HEK293 (cell line): ENCODE measurements at regions not wholly inside any gene's neighbourhood (a gene's known extent, or its start where the extent isn't known, plus 50 kb on each side); places are given as distances from the start of the nearest gene placed in this dataset.

ENCODE experiments used
- PATZ1 ChIP-seq: fragments of 450-650 bp; formaldehyde crosslinking; IDR thresholded peaks from 2 replicates; pipeline ENCODE4 v1.5.1; 2016; ENCODE audit warnings: missing biosample characterization, missing genetic modification characterization
- RBAK ChIP-seq: fragments of 450-650 bp; formaldehyde crosslinking; IDR thresholded peaks from 2 replicates; pipeline ENCODE4 v1.5.1; 2016; ENCODE audit warnings: missing biosample characterization, missing genetic modification characterization
- TCF7L2 ChIP-seq: IDR thresholded peaks from 2 replicates; pipeline ENCODE4 v1.6.1; 2011; ENCODE audit warnings: low read depth, mild to moderate bottlenecking, inconsistent platforms, low read length, moderate library complexity, borderline replicate concordance
- ZBTB8A ChIP-seq: fragments of 450-650 bp; formaldehyde crosslinking; IDR thresholded peaks from 2 replicates; pipeline ENCODE4 v1.5.1; 2016; ENCODE audit warnings: missing biosample characterization, missing genetic modification characterization
- ZEB2 ChIP-seq: fragments of 450-650 bp; formaldehyde crosslinking; IDR thresholded peaks from 2 replicates; pipeline ENCODE4 v1.5.1; 2016; ENCODE audit warnings: missing biosample characterization, missing genetic modification characterization
- ZFP37 ChIP-seq: fragments of 450-650 bp; formaldehyde crosslinking; IDR thresholded peaks from 2 replicates; pipeline ENCODE4 v1.5.1; 2016; ENCODE audit warnings: missing biosample characterization, missing genetic modification characterization
- ZNF433 ChIP-seq: fragments of 450-650 bp; formaldehyde crosslinking; IDR thresholded peaks from 2 replicates; pipeline ENCODE4 v1.5.1; 2016; ENCODE audit warnings: missing biosample characterization, missing genetic modification characterization, low read depth
- ZXDB ChIP-seq: fragments of 450-650 bp; formaldehyde crosslinking; IDR thresholded peaks from 2 replicates; pipeline ENCODE4 v1.5.1; 2016; ENCODE audit warnings: missing biosample characterization, missing genetic modification characterization
- TF ChIP-seq, protein P1 (sequence below): fragments of 450-650 bp; formaldehyde crosslinking; IDR thresholded peaks from 2 replicates; pipeline ENCODE4 v1.5.1; 2016; ENCODE audit warnings: missing biosample characterization, missing genetic modification characterization
- TF ChIP-seq, protein P2 (sequence below): fragments of 450-650 bp; formaldehyde crosslinking; IDR thresholded peaks from 2 replicates; pipeline ENCODE4 v1.5.1; 2016; ENCODE audit warnings: missing biosample characterization, missing genetic modification characterization
- TF ChIP-seq, protein P3 (sequence below): fragments of 450-650 bp; formaldehyde crosslinking; IDR thresholded peaks from 2 replicates; pipeline ENCODE4 v1.5.1; 2017; ENCODE audit warnings: missing biosample characterization, missing genetic modification characterization

- TF ChIP-seq ZEB2 (tag by site-specific recombination) = no peak
- no peak for TF ChIP-seq ZFP37 (tag by site-specific recombination)
- TF ChIP-seq, protein P1, sequence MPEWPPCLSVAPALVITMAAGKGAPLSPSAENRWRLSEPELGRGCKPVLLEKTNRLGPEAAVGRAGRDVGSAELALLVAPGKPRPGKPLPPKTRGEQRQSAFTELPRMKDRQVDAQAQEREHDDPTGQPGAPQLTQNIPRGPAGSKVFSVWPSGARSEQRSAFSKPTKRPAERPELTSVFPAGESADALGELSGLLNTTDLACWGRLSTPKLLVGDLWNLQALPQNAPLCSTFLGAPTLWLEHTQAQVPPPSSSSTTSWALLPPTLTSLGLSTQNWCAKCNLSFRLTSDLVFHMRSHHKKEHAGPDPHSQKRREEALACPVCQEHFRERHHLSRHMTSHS (tag by site-specific recombination) = no peak
- TF ChIP-seq ZXDB (tag by site-specific recombination) = no peak
- TF ChIP-seq TCF7L2 = no peak
- TF ChIP-seq, protein P2, sequence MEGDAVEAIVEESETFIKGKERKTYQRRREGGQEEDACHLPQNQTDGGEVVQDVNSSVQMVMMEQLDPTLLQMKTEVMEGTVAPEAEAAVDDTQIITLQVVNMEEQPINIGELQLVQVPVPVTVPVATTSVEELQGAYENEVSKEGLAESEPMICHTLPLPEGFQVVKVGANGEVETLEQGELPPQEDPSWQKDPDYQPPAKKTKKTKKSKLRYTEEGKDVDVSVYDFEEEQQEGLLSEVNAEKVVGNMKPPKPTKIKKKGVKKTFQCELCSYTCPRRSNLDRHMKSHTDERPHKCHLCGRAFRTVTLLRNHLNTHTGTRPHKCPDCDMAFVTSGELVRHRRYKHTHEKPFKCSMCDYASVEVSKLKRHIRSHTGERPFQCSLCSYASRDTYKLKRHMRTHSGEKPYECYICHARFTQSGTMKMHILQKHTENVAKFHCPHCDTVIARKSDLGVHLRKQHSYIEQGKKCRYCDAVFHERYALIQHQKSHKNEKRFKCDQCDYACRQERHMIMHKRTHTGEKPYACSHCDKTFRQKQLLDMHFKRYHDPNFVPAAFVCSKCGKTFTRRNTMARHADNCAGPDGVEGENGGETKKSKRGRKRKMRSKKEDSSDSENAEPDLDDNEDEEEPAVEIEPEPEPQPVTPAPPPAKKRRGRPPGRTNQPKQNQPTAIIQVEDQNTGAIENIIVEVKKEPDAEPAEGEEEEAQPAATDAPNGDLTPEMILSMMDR = no peak
- TF ChIP-seq RBAK (tag by site-specific recombination) = no peak
- TF ChIP-seq ZBTB8A = no peak
- TF ChIP-seq PATZ1 (tag by site-specific recombination) = no peak
- TF ChIP-seq, protein P3, sequence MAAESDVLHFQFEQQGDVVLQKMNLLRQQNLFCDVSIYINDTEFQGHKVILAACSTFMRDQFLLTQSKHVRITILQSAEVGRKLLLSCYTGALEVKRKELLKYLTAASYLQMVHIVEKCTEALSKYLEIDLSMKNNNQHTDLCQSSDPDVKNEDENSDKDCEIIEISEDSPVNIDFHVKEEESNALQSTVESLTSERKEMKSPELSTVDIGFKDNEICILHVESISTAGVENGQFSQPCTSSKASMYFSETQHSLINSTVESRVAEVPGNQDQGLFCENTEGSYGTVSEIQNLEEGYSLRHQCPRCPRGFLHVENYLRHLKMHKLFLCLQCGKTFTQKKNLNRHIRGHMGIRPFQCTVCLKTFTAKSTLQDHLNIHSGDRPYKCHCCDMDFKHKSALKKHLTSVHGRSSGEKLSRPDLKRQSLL (tag by site-specific recombination) = no peak
- TF ChIP-seq ZNF433 (tag by site-specific recombination) = no peak
These were observed 163.4 kb upstream of the IQSEC1 start for GRCh38 chr3:13236557-13237173.
